Ishikawa (cell line): ENCODE measurements at regions not wholly inside any gene's neighbourhood (a gene's known extent, or its start where the extent isn't known, plus 50 kb on each side); places are given as distances from the start of the nearest gene placed in this dataset.
A peak's percentile ranks its signal among the peaks of the same experiment; 100 is the strongest.

Experiments
- CEBPB ChIP-seq: IDR thresholded peaks from 2 replicates; pipeline ENCODE4 v1.6.1; 2012
- CREB1 ChIP-seq: IDR thresholded peaks from 2 replicates; pipeline ENCODE4 v1.6.1; 2012; ENCODE audit warnings: low read depth
- EGR1 ChIP-seq: IDR thresholded peaks from 2 replicates; pipeline ENCODE4 v1.6.1; 2012
- EP300 ChIP-seq: IDR thresholded peaks from 2 replicates; pipeline ENCODE4 v1.6.1; 2012; ENCODE audit warnings: borderline replicate concordance
- FOXM1 ChIP-seq: IDR thresholded peaks from 2 replicates; pipeline ENCODE4 v1.6.1; 2012; ENCODE audit warnings: low read depth, borderline replicate concordance
- MAX ChIP-seq: IDR thresholded peaks from 2 replicates; pipeline ENCODE4 v1.6.1; 2012
- NFIC ChIP-seq: IDR thresholded peaks from 2 replicates; pipeline ENCODE4 v1.6.1; 2012
- RAD21 ChIP-seq: IDR thresholded peaks from 2 replicates; pipeline ENCODE4 v1.6.1; 2012; ENCODE audit warnings: low read depth
- REST ChIP-seq: IDR thresholded peaks from 2 replicates; pipeline ENCODE4 v1.6.1; 2012; ENCODE audit warnings: low read depth, mild to moderate bottlenecking
- TAF1 ChIP-seq: IDR thresholded peaks from 2 replicates; pipeline ENCODE4 v1.6.1; 2012; ENCODE audit warnings: low read depth, mild to moderate bottlenecking
- TCF12 ChIP-seq: IDR thresholded peaks from 2 replicates; pipeline ENCODE4 v1.6.1; 2012; ENCODE audit warnings: low read depth
- TEAD4 ChIP-seq: IDR thresholded peaks from 2 replicates; pipeline ENCODE4 v1.6.1; 2012
- USF1 ChIP-seq: IDR thresholded peaks from 2 replicates; pipeline ENCODE4 v1.6.1; 2012
- YY1 ChIP-seq: IDR thresholded peaks from 2 replicates; pipeline ENCODE4 v1.6.1; 2012; ENCODE audit warnings: low read depth
- ZBTB7A ChIP-seq: IDR thresholded peaks from 2 replicates; pipeline ENCODE4 v1.6.1; 2012; ENCODE audit warnings: low read depth

- TF ChIP-seq TEAD4, result no peak
- peak; percentile 43 for TF ChIP-seq RAD21
Measured at GRCh38 chr3:69439643-69440270, 53.9 kb upstream of the FRMD4B start.

GRCh38 chr3:69438476-69438875, 52.6 kb upstream of the FRMD4B start:
- TF ChIP-seq TEAD4, result no peak
- no peak for TF ChIP-seq EGR1
- TF ChIP-seq FOXM1, result no peak
- TF ChIP-seq CREB1, result no peak
- no peak for TF ChIP-seq EP300
- no peak for TF ChIP-seq NFIC

- TF ChIP-seq TAF1 (no peak), EP300 (no peak), ZBTB7A (no peak), YY1 (no peak), FOXM1 (no peak), EGR1 (no peak), TCF12 (no peak), CREB1 (no peak), USF1 (no peak), CEBPB (no peak), TEAD4 (no peak), NFIC (no peak), RAD21 (no peak), MAX (no peak), REST (no peak)
Measured at GRCh38 chr3:69435274-69436265, 49.7 kb upstream of the FRMD4B start.
